Activated CD4-positive, alpha-beta T cell treated with anti-CD3 and anti-CD28 coated beads for 24 hours (primary cell): ENCODE measurements at regions not wholly inside any gene's neighbourhood (a gene's known extent, or its start where the extent isn't known, plus 50 kb on each side); places are given as distances from the start of the nearest gene placed in this dataset.

ENCODE experiments used
- DNase-seq, 2 donors: peaks; one replicate each; pipeline ENCODE4 v3.0.0-alpha.2; 2020; ENCODE audit warnings: low read depth in 2 of 2

- no peak for DNase-seq
These were observed 156.5 kb upstream of the MYL2 start for GRCh38 chr12:111076611-111077451.

DNA sequence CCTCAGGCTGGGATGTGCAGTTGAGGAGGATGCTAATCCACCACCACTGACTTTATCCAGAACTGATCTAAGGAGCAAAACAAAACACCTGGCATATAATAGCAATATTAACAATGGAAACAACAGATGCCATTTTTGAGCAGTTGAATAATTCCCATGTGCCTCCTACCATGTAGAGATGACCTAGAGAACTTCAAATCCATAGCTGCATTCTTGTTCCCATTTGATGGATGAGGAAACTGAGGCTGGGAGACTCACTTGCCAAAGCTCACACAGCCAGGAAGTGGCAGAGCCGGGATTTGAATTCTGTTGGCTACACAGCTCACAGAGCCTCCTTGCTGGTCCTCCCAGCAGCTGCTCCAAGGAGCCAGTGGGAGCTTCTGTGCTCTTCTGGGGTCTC lies 155.8 kb upstream of the MYL2 start:
- DNase-seq: no peak

GRCh38 chr12:111074965-111075364 lies 154.6 kb upstream of the MYL2 start:
- DNase-seq: no peak

- DNase-seq: no peak
These were observed 154.2 kb upstream of the MYL2 start for GRCh38 chr12:111074559-111074958.

DNA sequence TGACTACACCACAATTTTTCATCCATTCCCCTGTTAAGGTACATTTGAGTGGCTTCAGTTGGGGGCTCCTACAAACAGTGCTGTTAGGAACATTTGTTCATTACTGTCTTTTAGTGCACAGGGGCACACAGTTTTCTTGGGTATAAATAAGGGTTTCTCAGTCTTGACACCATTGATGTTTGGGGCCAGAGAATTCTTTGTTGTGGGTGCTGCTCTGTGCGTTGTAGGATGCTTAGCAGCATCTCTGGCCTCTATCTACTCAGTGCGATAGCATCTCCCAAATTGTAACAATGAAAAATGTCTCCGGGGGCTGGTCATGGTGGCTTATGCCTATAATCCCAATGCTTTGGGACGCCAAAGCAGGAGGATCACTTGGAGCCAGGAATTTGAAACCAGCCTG lies 153.0 kb upstream of the MYL2 start:
- DNase-seq: no peak

GRCh38 chr12:111072299-111072698 lies 151.9 kb upstream of the MYL2 start:
- no peak for DNase-seq

- no peak for DNase-seq
These were observed 149.5 kb upstream of the MYL2 start for GRCh38 chr12:111069886-111070285.

DNA sequence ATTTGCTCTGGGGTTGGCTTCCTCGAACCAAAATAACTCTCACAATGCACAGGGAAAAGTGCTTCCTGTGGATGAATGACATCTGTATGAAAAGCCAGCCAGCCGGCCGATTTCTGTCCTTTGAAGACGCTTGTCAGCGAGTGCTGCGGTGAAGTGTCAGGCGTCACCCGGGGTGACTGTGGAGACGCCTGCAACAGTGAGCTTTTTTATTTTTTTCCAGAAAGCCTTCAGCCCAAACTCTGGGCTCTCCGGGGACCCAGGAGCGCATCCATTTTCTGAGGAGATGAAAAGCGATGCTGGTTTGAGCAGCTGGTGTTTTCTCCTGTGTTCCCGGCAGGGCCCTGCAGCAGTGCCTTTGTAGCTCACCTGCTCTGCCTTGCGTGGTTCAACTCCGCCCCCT lies 147.9 kb upstream of the MYL2 start:
- no peak for DNase-seq

- DNase-seq: no peak
These were observed 147.1 kb upstream of the MYL2 start for GRCh38 chr12:111067498-111067897.

DNA sequence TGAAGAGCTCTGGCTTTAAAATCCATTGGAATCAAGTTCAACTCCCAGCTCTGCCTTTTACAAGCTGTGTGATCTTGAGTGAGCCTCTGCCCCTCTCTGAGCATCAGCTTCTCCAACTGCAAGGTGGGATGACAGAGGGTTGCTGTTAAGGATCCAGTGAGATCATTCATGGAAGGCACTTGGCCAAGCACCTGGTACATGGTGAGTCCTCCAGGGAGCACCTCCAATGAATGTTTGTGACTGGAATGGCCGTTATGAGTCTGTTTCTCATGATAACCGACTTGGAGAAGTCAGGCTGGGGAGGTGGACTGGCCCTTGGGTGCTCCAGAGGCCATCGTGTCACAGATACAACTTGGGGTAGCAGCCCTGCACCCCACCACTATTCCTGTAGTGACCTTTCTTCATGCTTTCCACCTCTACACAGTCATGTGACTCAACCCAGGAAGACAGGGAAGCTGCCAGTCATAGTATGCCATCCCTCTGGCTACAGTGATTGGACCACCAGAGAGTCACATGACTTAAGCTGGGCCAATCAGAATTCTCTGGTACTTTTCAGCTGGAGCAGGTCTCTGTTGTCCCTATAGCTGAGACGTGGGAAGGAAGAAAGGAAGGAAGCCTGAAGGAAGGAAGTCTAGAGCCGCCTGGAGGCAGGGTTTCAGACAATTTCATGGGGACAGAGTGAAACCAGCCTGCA lies 146.5 kb upstream of the MYL2 start:
- DNase-seq: no peak

- DNase-seq: no peak
These were observed 144.6 kb upstream of the MYL2 start for GRCh38 chr12:111064982-111065381.

DNA sequence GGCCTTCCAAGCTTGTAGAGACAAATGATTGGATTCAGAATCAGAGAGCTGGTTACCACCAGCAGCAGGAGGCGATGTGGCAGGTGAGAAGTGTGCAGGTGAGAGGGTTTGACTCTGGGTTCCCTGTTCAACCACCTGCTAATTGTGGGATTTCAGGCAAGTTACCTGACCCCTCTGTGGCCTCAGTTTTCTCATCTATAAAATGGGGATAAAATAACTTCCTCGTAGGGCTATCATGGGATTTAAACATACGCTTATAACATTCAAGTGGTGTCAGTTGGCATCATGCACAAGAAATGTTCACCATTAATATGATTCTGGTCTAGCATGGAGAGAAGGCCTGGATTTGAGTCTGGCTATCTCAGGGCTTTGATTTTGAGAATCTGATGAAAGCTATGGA lies 143.8 kb upstream of the MYL2 start:
- no peak for DNase-seq

DNA sequence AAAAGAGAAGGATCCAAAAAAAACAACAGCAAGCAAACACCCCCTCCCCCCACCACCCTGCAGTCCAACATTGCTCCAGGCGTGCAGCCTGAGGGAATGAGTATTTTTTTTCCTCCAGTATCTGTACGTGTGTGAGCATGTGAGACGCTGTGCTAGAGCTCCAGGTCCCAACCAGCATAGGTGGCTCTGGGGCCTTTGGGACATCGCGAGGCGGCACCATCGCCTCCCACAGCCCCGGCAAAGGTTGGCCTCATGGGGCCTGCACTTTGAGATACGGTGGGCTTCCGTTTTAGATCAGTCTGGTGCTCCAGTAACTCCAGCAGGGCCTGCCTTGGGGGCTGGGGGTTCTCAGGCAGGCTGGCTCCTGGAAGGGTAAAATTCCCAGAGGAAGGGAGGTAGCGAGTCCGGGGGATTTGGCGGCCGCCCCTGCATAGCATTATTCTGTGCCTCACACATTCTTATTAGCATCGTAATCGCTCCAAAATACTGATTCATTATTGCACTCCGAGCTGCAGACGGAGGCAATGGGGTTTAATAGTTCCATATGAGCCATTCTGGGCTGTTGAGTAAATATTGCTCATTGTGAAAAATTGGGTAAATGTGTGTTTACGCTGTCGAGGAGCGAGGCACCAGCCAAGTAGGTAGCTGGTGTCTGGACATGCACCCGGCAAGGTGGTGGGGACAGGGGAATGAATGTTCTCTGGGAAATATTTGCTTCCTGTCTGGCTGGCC lies 143.1 kb upstream of the MYL2 start:
- no peak for DNase-seq

- no peak for DNase-seq
These were observed 137.5 kb upstream of the MYL2 start for GRCh38 chr12:111057701-111058425.

- DNase-seq: peak; percentile 35 to 37
These were observed 136.5 kb upstream of the MYL2 start for GRCh38 chr12:111056618-111057521.

DNA sequence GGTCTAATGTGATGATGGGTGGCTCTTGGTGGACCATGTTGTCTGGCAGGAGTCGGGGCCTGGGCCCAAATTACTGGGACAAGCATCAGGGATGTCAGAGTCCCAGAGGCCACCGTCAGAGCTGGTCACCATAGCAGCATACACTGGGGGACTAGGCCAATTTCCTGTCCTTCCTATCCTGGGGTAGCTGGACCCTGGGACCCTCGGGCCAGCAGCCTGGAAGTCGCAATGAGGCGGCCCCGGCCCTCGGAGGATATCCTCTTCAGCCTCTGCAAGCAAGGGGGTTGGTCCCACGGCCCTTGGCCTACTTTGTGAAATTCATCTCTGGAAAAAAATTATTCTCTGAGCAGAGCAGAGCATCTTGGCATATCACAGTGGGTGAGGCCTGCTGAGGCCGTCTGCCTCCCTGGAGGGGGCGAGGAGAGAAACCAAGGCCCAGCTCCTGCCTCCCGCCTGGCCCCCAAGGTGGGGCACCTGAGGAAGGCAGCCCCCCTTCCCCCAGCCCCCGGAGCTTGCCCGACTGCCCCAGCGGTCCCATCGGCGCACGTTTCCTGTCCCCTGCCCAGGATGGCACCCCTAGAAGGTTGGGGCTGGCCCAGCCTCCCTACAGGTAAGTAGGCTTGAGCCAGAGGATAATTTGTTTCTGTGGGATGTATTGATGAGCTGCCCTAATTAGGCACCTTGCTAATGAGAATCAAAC lies 135.0 kb upstream of the MYL2 start:
- DNase-seq: no peak

DNA sequence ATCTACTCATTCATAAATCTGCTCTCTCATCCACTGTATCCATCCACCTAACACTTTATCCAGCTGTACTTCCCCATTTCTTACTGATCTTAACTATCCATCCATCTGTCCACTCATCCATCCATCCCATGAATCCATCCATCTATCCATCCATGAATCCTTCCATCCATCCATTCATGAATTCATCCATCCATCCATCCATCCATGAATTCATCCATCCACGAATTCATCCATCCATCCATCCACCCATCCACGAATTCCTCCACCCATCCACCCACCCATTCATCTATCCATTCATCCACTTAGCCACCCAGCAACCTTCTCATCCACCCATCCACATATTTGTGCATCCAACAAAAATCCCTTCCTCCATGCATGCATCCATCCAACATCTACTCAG lies 128.6 kb upstream of the MYL2 start:
- no peak for DNase-seq

DNA sequence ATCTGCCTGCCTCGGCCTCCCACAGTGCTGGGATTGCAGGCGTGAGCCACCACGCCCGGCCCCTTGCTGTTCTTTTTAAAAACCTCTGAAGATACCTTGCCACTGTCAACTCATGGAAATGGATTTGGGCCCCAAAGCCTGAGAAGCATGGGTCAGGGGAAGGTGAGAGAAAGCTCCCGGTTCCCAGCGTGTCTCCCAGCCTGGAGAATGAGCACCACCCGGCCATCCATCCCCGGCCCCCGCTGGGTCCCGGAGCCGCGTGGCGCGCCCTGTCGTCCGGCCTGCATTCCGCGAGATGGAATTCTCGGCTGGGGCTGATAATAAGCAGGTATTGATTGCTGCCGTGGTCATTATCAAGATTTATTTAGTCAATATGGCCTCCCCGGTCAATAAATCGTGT lies 126.5 kb upstream of the MYL2 start:
- no peak for DNase-seq

DNA sequence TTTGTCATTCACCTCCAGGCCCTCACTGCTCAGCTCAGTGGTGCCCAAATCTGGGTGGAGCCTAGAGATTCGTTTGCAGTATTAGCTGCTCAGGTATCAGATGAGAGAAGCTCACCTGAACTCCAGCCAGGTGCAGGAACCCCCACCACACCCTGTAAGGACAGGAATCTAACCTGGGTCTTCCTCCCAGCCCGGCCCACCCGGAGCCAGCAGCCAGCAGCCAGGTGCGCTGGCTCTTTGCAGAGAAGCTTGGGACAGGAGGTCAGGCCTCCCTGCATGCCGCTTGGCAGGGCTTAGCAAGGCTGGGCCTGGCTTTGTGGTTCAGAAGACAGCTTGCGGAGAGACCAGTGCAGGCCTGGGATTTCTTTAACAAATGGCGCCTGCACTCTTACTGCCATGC lies 125.6 kb upstream of the MYL2 start:
- DNase-seq: no peak

GRCh38 chr12:111041091-111041490 lies 120.7 kb upstream of the MYL2 start:
- DNase-seq: no peak
